ENCODE measurements at regions not wholly inside any gene's neighbourhood (a gene's known extent, or its start where the extent isn't known, plus 50 kb on each side); places are given as distances from the start of the nearest gene placed in this dataset.

GRCh38 chr13:68410007-68410406 lies 1179.9 kb upstream of the PCDH9 start:
- BruUV-seq (replicated peaks) = no TSS peak
- Histone ChIP-seq H3K9me3 (no peaks in the 10 kb centered on the region), H3K4me3 (ENCODE audit: low read depth, low read length) (no peak overlapping the region), H3K27me3 (replicated peaks; ENCODE audit: control insufficient read depth, insufficient read depth, low read length) (no peaks in the 10 kb centered on the region), H3K36me3 (ENCODE audit: control insufficient read depth, insufficient read depth, low read length) (no peaks in the 10 kb centered on the region), H3K4me1 (no peaks in the 10 kb centered on the region)
- H3K27me3 Mint-ChIP-seq (ENCODE audit: insufficient read depth, unreplicated experiment) = no peaks in the 10 kb centered on the region
- CTCF ChIA-PET = no interaction called here
- no peaks in the 10 kb centered on the region for H3K36me3 Mint-ChIP-seq (ENCODE audit: insufficient read depth, unreplicated experiment)
- H3K4me3 Mint-ChIP-seq (ENCODE audit: unreplicated experiment) = no peak overlapping the region
- intact Hi-C loops (cut with micrococcal nuclease; ENCODE audit: unreplicated experiment) = no loop called here
- no peak for DNase-seq
- no peaks in the 10 kb centered on the region for H3K4me1 Mint-ChIP-seq (ENCODE audit: low read depth, unreplicated experiment)
- no peak overlapping the region for H3K27ac Mint-ChIP-seq (ENCODE audit: unreplicated experiment)
- H3K9me3 Mint-ChIP-seq (ENCODE audit: unreplicated experiment) = peaks cover 14% of the 10 kb centered on the region
- TF ChIP-seq CTCF (IDR thresholded peaks at IDR 0.05; ENCODE audit: insufficient read depth in 1 of 2, low read depth in 1 of 2, low read length in 1 of 2, severe bottlenecking in 1 of 2, unreplicated experiment in 1 of 2) = no peak
- POLR2A ChIA-PET = no interaction called here

DNA sequence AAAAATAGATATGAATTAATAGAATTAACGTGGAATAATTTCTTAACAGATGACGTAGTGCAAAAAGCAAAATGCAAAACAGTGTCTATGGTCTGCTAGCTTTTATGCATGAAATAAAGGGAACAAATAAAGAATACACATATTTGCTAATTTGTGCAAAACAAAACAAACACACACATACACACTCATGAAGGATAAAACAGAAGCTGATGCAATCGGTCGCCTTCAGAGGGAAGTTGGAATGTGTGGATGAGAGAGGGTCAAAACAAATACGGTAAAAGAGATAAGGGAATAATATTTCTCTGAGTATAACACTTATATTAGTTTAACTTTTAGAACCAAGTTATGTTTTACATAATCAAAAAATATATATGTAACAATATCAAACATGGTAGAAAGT lies 1160.9 kb upstream of the PCDH9 start:
- Mint-ChIP-seq H3K27ac (ENCODE audit: unreplicated experiment) (no peak overlapping the region), H3K4me1 (ENCODE audit: low read depth, unreplicated experiment) (no peaks in the 10 kb centered on the region), H3K4me3 (ENCODE audit: unreplicated experiment) (no peak overlapping the region), H3K36me3 (ENCODE audit: insufficient read depth, unreplicated experiment) (no peaks in the 10 kb centered on the region), H3K9me3 (ENCODE audit: unreplicated experiment) (no peaks in the 10 kb centered on the region), H3K27me3 (ENCODE audit: insufficient read depth, unreplicated experiment) (no peaks in the 10 kb centered on the region)
- no peak for TF ChIP-seq CTCF (IDR thresholded peaks at IDR 0.05; ENCODE audit: insufficient read depth in 1 of 2, low read depth in 1 of 2, low read length in 1 of 2, severe bottlenecking in 1 of 2, unreplicated experiment in 1 of 2)
- no peak for DNase-seq
- intact Hi-C loops (cut with micrococcal nuclease; ENCODE audit: unreplicated experiment) = no loop called here
- H3K9me3 ChIP-seq = no peaks in the 10 kb centered on the region
- H3K36me3 ChIP-seq (ENCODE audit: control insufficient read depth, insufficient read depth, low read length) = no peaks in the 10 kb centered on the region
- ChIA-PET POLR2A (no interaction called here), CTCF (no interaction called here)
- H3K27me3 ChIP-seq (replicated peaks; ENCODE audit: control insufficient read depth, insufficient read depth, low read length) = no peaks in the 10 kb centered on the region
- H3K4me3 ChIP-seq (ENCODE audit: low read depth, low read length) = no peak overlapping the region
- no peaks in the 10 kb centered on the region for H3K4me1 ChIP-seq
- no TSS peak for BruUV-seq (replicated peaks)

GRCh38 chr13:68386808-68387207 lies 1156.7 kb upstream of the PCDH9 start:
- POLR2A ChIA-PET = no interaction called here

More at GRCh38 chr13:68386808-68387207, 1156.7 kb upstream of the PCDH9 start:
- no peaks in the 10 kb centered on the region for H3K9me3 ChIP-seq
- intact Hi-C loops (cut with micrococcal nuclease; ENCODE audit: unreplicated experiment) = no loop called here
- Mint-ChIP-seq H3K27me3 (ENCODE audit: insufficient read depth, unreplicated experiment) (no peaks in the 10 kb centered on the region), H3K4me3 (ENCODE audit: unreplicated experiment) (no peak overlapping the region), H3K4me1 (ENCODE audit: low read depth, unreplicated experiment) (peaks cover 11% of the 10 kb centered on the region), H3K36me3 (ENCODE audit: insufficient read depth, unreplicated experiment) (no peaks in the 10 kb centered on the region), H3K9me3 (ENCODE audit: unreplicated experiment) (no peaks in the 10 kb centered on the region), H3K27ac (ENCODE audit: unreplicated experiment) (no peak overlapping the region)
- no peak for TF ChIP-seq CTCF (IDR thresholded peaks at IDR 0.05; ENCODE audit: insufficient read depth in 1 of 2, low read depth in 1 of 2, low read length in 1 of 2, severe bottlenecking in 1 of 2, unreplicated experiment in 1 of 2)
- no TSS peak for BruUV-seq (replicated peaks)
- no peak overlapping the region for H3K4me3 ChIP-seq (ENCODE audit: low read depth, low read length)
- no peaks in the 10 kb centered on the region for H3K27me3 ChIP-seq (replicated peaks; ENCODE audit: control insufficient read depth, insufficient read depth, low read length)
- H3K36me3 ChIP-seq (ENCODE audit: control insufficient read depth, insufficient read depth, low read length) = no peaks in the 10 kb centered on the region
- DNase-seq = no peak
- peaks cover 15% of the 10 kb centered on the region for H3K4me1 ChIP-seq
- CTCF ChIA-PET = no interaction called here

All from Caco-2 (cell line).